Liver (tissue), 8 donors: ENCODE measurements at regions not wholly inside any gene's neighbourhood (a gene's known extent, or its start where the extent isn't known, plus 50 kb on each side); places are given as distances from the start of the nearest gene placed in this dataset.

Experiments used
- DNase-seq: peaks from one replicate; pipeline ENCODE4 v3.0.0-alpha.2; 2017; ENCODE audit warnings: low spot score
- H3K27ac ChIP-seq, 2 donors: one replicate each; pipeline ENCODE4 v1.7.0; 2013; ENCODE audit warnings: inconsistent platforms in 2 of 2, low read length in 2 of 2, control low read depth in 1 of 2, low read depth in 1 of 2, mild to moderate bottlenecking in 1 of 2
- H3K27me3 ChIP-seq, 4 donors: one replicate each; pipeline versions ENCODE4 v1.6.1 to v1.7.0; 2013; ENCODE audit warnings: low read length in 3 of 4, inconsistent platforms in 1 of 4, mild to moderate bottlenecking in 1 of 4, moderate library complexity in 1 of 4; ENCODE audit not compliant: control insufficient read depth in 4 of 4, insufficient read depth in 4 of 4
- H3K36me3 ChIP-seq, 4 donors: one replicate each; pipeline versions ENCODE4 v1.6.1 to v1.7.0; 2013; ENCODE audit warnings: low read length in 3 of 4, mild to moderate bottlenecking in 3 of 4, low read depth in 1 of 4, moderate library complexity in 1 of 4; ENCODE audit not compliant: control insufficient read depth in 4 of 4, insufficient read depth in 3 of 4
- H3K4me1 ChIP-seq, 4 donors: one replicate each; pipeline versions ENCODE4 v1.6.1 to v1.7.0; 2013; ENCODE audit warnings: low read length in 3 of 4, mild to moderate bottlenecking in 3 of 4, moderate library complexity in 1 of 4; ENCODE audit not compliant: control insufficient read depth in 4 of 4, insufficient read depth in 4 of 4
- H3K4me3 ChIP-seq, 3 donors: one replicate each; pipeline versions ENCODE4 v1.6.1 to v1.7.0; 2013; ENCODE audit warnings: low read length in 3 of 3, control low read depth in 1 of 3, low read depth in 1 of 3, mild to moderate bottlenecking in 1 of 3
- H3K9ac ChIP-seq, 2 donors: one replicate each; pipeline ENCODE4 v1.7.0; 2013; ENCODE audit warnings: low read length in 2 of 2, mild to moderate bottlenecking in 2 of 2, moderate library complexity in 2 of 2, control low read depth in 1 of 2, low read depth in 1 of 2
- H3K9me3 ChIP-seq, 4 donors: one replicate each; pipeline versions ENCODE4 v1.6.1 to v1.7.0; 2013; ENCODE audit warnings: low read length in 3 of 4; ENCODE audit not compliant: control insufficient read depth in 4 of 4
- ATF3 ChIP-seq: IDR thresholded peaks from 2 replicates; pipeline ENCODE4 v1.6.1; 2016; ENCODE audit warnings: antibody characterized with exemption
- EGR1 ChIP-seq, 2 donors: IDR thresholded peaks; 2 replicates each; pipeline ENCODE4 v1.6.1; 2016 to 2018; ENCODE audit warnings: antibody characterized with exemption in 2 of 2, low read depth in 2 of 2
- FOXA2 ChIP-seq: IDR thresholded peaks from 2 replicates; pipeline ENCODE4 v1.6.1; 2016; ENCODE audit warnings: antibody characterized with exemption
- HNF4A ChIP-seq, 2 donors: conservative IDR thresholded peaks; 2 replicates each; pipeline ENCODE4 v1.6.1; 2016; ENCODE audit warnings: antibody characterized with exemption in 2 of 2, mild to moderate bottlenecking in 2 of 2
- HNF4G ChIP-seq: IDR thresholded peaks from 2 replicates; pipeline ENCODE4 v1.6.1; 2016; ENCODE audit warnings: antibody characterized with exemption
- JUND ChIP-seq, 2 donors: IDR thresholded peaks; 2 replicates each; pipeline ENCODE4 v1.6.1; 2016; ENCODE audit warnings: antibody characterized with exemption in 2 of 2
- MAX ChIP-seq: IDR thresholded peaks from 2 replicates; pipeline ENCODE4 v1.6.1; 2016; ENCODE audit warnings: antibody characterized with exemption
- NR2F2 ChIP-seq: IDR thresholded peaks from 2 replicates; pipeline ENCODE4 v1.6.1; 2016; ENCODE audit warnings: antibody characterized with exemption
- REST ChIP-seq: IDR thresholded peaks from 2 replicates; pipeline ENCODE4 v1.6.1; 2016; ENCODE audit warnings: antibody characterized with exemption, mild to moderate bottlenecking
- RXRA ChIP-seq, 2 donors: IDR thresholded peaks; 2 replicates each; pipeline ENCODE4 v1.6.1; 2017 to 2018; ENCODE audit warnings: antibody characterized with exemption in 2 of 2, mild to moderate bottlenecking in 1 of 2
- SP1 ChIP-seq: IDR thresholded peaks from 2 replicates; pipeline ENCODE4 v1.6.1; 2018; ENCODE audit warnings: antibody characterized with exemption, mild to moderate bottlenecking
- TAF1 ChIP-seq: conservative IDR thresholded peaks from 2 replicates; pipeline ENCODE4 v1.6.1; 2016; ENCODE audit warnings: antibody characterized with exemption, mild to moderate bottlenecking
- YY1 ChIP-seq: IDR thresholded peaks from 2 replicates; pipeline ENCODE4 v1.6.1; 2016; ENCODE audit warnings: antibody characterized with exemption, mild to moderate bottlenecking
- WGBS: extraction: QIAGEN DNeasy Blood & Tissue Kit; methylation state at CpG from one replicate; pipeline ENCODE4 v1.1.7; 2013; 5-methylcytosine and 5-hydroxymethylcytosine counted together
- TF ChIP-seq, protein P1 (sequence below): IDR thresholded peaks from 2 replicates; pipeline ENCODE4 v1.6.1; 2016; ENCODE audit warnings: antibody characterized with exemption
- TF ChIP-seq, protein P2 (sequence below): fragments of 150-350 bp; IDR thresholded peaks from 2 replicates; pipeline ENCODE4 v1.5.1; 2017; ENCODE audit warnings: improper control_type of control experiment, low read depth, low read length; ENCODE audit not compliant: missing input control
- donor health status: healthy.
- donor health status: healthy.
- donor health status: healthy.
- donor health status: healthy.
- donor health status: healthy.

DNA sequence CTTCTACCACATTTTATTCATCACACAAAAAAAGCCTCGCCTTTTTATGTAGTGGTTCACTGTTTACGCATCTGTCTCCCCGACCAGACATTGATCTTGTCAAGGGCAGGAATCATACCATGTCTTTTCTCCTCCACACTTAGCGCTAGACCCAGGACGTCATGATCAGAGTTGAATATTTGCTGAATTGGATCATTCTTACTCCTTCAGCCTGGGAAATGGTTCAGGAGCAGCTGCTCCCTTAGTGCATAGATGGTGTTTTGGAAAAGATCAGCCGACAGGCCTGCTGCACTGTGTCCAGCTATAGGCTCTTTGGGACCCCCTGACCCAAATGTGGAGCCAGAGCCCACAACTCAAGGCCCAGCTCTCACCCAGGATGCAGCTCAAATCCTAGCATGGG, 249.1 kb upstream of the TMEM72 start:
- Histone ChIP-seq H3K27me3 (no peaks in the 10 kb centered on the region), H3K9me3 (peaks cover 0 to 4% (median 1%) of the 10 kb centered on the region in 4 donors), H3K9ac (no peak overlapping the region), H3K27ac (no peak overlapping the region), H3K36me3 (no peaks in the 10 kb centered on the region), H3K4me3 (no peak overlapping the region), H3K4me1 (no peaks in the 10 kb centered on the region)
- no peak for TF ChIP-seq RXRA (IDR thresholded peaks at IDR 0.05)
- no peak for TF ChIP-seq FOXA2
- no peak for TF ChIP-seq TAF1
- no peak for TF ChIP-seq HNF4A (conservative IDR thresholded peaks at IDR 0.05)
- TF ChIP-seq, protein P1, sequence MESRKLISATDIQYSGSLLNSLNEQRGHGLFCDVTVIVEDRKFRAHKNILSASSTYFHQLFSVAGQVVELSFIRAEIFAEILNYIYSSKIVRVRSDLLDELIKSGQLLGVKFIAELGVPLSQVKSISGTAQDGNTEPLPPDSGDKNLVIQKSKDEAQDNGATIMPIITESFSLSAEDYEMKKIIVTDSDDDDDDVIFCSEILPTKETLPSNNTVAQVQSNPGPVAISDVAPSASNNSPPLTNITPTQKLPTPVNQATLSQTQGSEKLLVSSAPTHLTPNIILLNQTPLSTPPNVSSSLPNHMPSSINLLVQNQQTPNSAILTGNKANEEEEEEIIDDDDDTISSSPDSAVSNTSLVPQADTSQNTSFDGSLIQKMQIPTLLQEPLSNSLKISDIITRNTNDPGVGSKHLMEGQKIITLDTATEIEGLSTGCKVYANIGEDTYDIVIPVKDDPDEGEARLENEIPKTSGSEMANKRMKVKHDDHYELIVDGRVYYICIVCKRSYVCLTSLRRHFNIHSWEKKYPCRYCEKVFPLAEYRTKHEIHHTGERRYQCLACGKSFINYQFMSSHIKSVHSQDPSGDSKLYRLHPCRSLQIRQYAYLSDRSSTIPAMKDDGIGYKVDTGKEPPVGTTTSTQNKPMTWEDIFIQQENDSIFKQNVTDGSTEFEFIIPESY, result no peak
- no peak for TF ChIP-seq YY1
- DNase-seq, result no peak
- 69% methylated on average over 6 of the region's 6 CpGs for WGBS

- TF ChIP-seq FOXA2 (no peak), HNF4G (no peak), MAX (no peak), YY1 (no peak), HNF4A (conservative IDR thresholded peaks at IDR 0.05) (no peak), REST (no peak), JUND (IDR thresholded peaks at IDR 0.05) (no peak), TAF1 (no peak), RXRA (IDR thresholded peaks at IDR 0.05) (no peak), SP1 (no peak), EGR1 (IDR thresholded peaks at IDR 0.05; ENCODE audit: low read depth in 2 of 2) (no peak), ATF3 (no peak), NR2F2 (no peak)
- TF ChIP-seq, protein P2, sequence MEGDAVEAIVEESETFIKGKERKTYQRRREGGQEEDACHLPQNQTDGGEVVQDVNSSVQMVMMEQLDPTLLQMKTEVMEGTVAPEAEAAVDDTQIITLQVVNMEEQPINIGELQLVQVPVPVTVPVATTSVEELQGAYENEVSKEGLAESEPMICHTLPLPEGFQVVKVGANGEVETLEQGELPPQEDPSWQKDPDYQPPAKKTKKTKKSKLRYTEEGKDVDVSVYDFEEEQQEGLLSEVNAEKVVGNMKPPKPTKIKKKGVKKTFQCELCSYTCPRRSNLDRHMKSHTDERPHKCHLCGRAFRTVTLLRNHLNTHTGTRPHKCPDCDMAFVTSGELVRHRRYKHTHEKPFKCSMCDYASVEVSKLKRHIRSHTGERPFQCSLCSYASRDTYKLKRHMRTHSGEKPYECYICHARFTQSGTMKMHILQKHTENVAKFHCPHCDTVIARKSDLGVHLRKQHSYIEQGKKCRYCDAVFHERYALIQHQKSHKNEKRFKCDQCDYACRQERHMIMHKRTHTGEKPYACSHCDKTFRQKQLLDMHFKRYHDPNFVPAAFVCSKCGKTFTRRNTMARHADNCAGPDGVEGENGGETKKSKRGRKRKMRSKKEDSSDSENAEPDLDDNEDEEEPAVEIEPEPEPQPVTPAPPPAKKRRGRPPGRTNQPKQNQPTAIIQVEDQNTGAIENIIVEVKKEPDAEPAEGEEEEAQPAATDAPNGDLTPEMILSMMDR, result no peak
- TF ChIP-seq, protein P1, result no peak
Measured at GRCh38 chr10:44668336-44668735, 242.8 kb upstream of the TMEM72 start.

More at GRCh38 chr10:44668336-44668735, 242.8 kb upstream of the TMEM72 start:
- peaks cover 0 to 4% (median 2%) of the 10 kb centered on the region in 4 donors for H3K9me3 ChIP-seq
- no peak for DNase-seq
- H3K4me3 ChIP-seq, result no peak overlapping the region
- H3K27ac ChIP-seq, result no peak overlapping the region
- no peaks in the 10 kb centered on the region for H3K27me3 ChIP-seq
- H3K9ac ChIP-seq, result no peak overlapping the region
- no peaks in the 10 kb centered on the region for H3K36me3 ChIP-seq
- H3K4me1 ChIP-seq, result no peaks in the 10 kb centered on the region
